OCI-LY3 (cell line): ENCODE measurements at regions not wholly inside any gene's neighbourhood (a gene's known extent, or its start where the extent isn't known, plus 50 kb on each side); places are given as distances from the start of the nearest gene placed in this dataset.

Source experiments
- EZH2phosphoT487 ChIP-seq: fragments of 200-600 bp; shearing (Covaris generic); IDR thresholded peaks from 2 replicates; pipeline ENCODE4 v1.6.1; 2018; ENCODE audit warnings: antibody characterized with exemption, mixed run types, low read depth
- TF ChIP-seq, protein P1 (sequence below): fragments of 200-600, 300-600 bp; sonication (generic); IDR thresholded peaks from 2 replicates; pipeline ENCODE4 v1.5.1; 2014; ENCODE audit warnings: antibody characterized with exemption, low read length, low read depth

DNA sequence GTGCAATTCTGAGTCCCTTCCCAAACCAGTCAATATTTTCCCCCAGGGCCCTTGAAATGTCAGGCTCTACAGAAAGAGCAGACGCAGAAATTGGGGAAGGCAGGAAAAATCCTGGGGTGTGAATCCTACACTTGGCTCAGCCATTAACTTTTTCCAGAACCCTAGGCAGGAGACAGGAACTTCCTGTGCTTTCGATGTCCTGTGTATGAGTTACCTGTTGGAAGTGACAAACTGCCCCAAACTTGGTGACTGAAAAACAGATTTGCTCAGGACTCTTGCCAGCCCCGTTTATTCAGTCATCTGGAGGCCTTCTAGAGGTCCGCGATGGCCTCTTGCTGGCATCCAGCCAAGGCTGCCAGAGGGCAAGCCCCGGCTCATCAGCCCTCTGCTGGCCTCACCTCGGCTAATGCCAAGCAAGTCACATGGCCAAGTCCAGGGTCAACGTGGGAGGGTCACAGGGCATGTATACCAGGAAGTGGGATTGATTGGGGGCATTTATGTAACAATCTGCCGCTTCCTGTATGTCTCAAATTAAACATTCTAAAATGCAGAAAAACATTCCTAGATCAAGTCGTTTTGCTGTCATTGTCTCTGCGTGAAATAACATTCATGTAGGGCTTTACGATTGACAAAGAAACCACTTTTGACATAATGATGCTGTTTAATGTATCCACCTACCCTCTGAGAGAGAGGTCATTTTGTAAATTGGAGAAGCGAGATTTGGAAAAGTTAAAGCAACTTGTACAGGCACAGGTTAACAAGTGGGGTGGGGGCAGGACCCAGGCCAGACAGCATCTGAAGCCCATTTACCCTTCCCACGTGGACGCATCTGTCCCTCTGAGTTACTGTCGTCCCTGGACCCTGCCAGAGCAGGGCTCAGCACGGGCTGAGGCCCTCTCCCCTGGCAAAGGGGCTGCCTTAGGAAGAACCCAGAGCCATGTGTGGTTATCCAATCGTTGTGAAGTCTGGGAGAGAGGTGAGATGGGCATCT lies 179.4 kb downstream of the INHBB start:
- TF ChIP-seq, protein P1, sequence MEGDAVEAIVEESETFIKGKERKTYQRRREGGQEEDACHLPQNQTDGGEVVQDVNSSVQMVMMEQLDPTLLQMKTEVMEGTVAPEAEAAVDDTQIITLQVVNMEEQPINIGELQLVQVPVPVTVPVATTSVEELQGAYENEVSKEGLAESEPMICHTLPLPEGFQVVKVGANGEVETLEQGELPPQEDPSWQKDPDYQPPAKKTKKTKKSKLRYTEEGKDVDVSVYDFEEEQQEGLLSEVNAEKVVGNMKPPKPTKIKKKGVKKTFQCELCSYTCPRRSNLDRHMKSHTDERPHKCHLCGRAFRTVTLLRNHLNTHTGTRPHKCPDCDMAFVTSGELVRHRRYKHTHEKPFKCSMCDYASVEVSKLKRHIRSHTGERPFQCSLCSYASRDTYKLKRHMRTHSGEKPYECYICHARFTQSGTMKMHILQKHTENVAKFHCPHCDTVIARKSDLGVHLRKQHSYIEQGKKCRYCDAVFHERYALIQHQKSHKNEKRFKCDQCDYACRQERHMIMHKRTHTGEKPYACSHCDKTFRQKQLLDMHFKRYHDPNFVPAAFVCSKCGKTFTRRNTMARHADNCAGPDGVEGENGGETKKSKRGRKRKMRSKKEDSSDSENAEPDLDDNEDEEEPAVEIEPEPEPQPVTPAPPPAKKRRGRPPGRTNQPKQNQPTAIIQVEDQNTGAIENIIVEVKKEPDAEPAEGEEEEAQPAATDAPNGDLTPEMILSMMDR = no peak
- no peak for TF ChIP-seq EZH2phosphoT487
